Peyer's patch (tissue), 4 donors: ENCODE measurements at regions not wholly inside any gene's neighbourhood (a gene's known extent, or its start where the extent isn't known, plus 50 kb on each side); places are given as distances from the start of the nearest gene placed in this dataset.

ENCODE experiments used
- DNase-seq, 3 donors: peaks; one replicate each; pipeline ENCODE4 v3.0.0-alpha.2; 2017 to 2019
- H3K27ac ChIP-seq, 4 donors: fragments of 200-600 bp; sonication (generic); one replicate each; pipeline ENCODE4 v1.5.1; 2016 to 2019
- H3K27me3 ChIP-seq, 2 donors: fragments of 200-600 bp; sonication (generic); one replicate each; pipeline ENCODE4 v1.5.1; 2019
- H3K36me3 ChIP-seq, 3 donors: fragments of 200-600 bp; sonication (generic); one replicate each; pipeline ENCODE4 v1.5.1; 2016 to 2019
- H3K4me1 ChIP-seq, 4 donors: fragments of 200-600 bp; sonication (generic); one replicate each; pipeline ENCODE4 v1.5.1; 2016 to 2019
- H3K4me3 ChIP-seq, 4 donors: fragments of 200-600 bp; sonication (generic); 1 replicate in 3 of 4; 2 replicates in 1 of 4; pipeline ENCODE4 v1.5.1; 2016 to 2019; ENCODE audit warnings: mild to moderate bottlenecking in 1 of 4
- H3K9me3 ChIP-seq, 4 donors: fragments of 200-600 bp; sonication (generic); one replicate each; pipeline ENCODE4 v1.5.1; 2016 to 2019; ENCODE audit warnings: mild to moderate bottlenecking in 1 of 4
- POLR2A ChIP-seq, 2 donors: fragments of 450-650 bp; IDR thresholded peaks; one replicate each; pipeline ENCODE4 v1.5.1; 2017; ENCODE audit warnings: antibody characterized with exemption in 2 of 2, mild to moderate bottlenecking in 2 of 2, moderate library complexity in 2 of 2
- TF ChIP-seq, protein P1 (sequence below), 6 experiments: fragments of 450-650 bp in 4 of 6; fragments of 200-600 bp in 2 of 6; sonication (generic) in 1 of 6; IDR thresholded peaks; one replicate each; pipeline ENCODE4 v1.5.1; 2017 to 2019; ENCODE audit warnings: antibody characterized with exemption in 6 of 6, mild to moderate bottlenecking in 3 of 6, moderate library complexity in 1 of 6

GRCh38 chr10:4448030-4448429 is 378.0 kb upstream of the AKR1E2 start:
- H3K27ac ChIP-seq = no peak overlapping the region

DNA sequence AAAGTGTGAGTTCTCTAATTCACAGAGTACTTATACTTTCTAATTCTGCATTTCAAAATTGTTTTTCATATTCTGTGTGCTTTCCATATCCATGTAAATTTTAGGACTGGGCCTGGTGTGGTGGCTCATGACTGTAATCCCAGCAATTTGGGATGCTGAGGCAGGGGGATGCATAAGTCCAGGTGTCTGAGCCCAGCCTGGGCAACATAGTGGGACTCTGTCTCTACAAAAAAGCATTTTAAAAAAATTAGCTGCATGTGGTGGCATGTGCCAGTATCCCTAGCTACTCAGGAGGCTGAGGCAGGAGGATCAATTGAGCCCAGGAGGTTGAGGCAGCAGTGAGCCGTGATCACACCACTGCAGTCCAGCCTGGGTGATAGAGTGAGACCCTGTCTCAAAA is 382.6 kb upstream of the AKR1E2 start:
- no peak overlapping the region for H3K4me3 ChIP-seq
- no peaks in the 10 kb centered on the region for H3K27me3 ChIP-seq
- DNase-seq = no peak
- H3K27ac ChIP-seq = no peak overlapping the region
- TF ChIP-seq POLR2A (IDR thresholded peaks at IDR 0.05) = no peak
- TF ChIP-seq, protein P1, sequence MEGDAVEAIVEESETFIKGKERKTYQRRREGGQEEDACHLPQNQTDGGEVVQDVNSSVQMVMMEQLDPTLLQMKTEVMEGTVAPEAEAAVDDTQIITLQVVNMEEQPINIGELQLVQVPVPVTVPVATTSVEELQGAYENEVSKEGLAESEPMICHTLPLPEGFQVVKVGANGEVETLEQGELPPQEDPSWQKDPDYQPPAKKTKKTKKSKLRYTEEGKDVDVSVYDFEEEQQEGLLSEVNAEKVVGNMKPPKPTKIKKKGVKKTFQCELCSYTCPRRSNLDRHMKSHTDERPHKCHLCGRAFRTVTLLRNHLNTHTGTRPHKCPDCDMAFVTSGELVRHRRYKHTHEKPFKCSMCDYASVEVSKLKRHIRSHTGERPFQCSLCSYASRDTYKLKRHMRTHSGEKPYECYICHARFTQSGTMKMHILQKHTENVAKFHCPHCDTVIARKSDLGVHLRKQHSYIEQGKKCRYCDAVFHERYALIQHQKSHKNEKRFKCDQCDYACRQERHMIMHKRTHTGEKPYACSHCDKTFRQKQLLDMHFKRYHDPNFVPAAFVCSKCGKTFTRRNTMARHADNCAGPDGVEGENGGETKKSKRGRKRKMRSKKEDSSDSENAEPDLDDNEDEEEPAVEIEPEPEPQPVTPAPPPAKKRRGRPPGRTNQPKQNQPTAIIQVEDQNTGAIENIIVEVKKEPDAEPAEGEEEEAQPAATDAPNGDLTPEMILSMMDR (IDR thresholded peaks at IDR 0.05) = no peak
- no peaks in the 10 kb centered on the region for H3K4me1 ChIP-seq
- H3K36me3 ChIP-seq = no peaks in the 10 kb centered on the region
- no peaks in the 10 kb centered on the region for H3K9me3 ChIP-seq

More at GRCh38 chr10:4448030-4448429, 378.0 kb upstream of the AKR1E2 start:
- H3K36me3 ChIP-seq = no peaks in the 10 kb centered on the region
- no peaks in the 10 kb centered on the region for H3K9me3 ChIP-seq
- no peak overlapping the region for H3K4me3 ChIP-seq
- TF ChIP-seq, protein P1 (IDR thresholded peaks at IDR 0.05) = no peak
- TF ChIP-seq POLR2A (IDR thresholded peaks at IDR 0.05) = no peak
- no peaks in the 10 kb centered on the region for H3K27me3 ChIP-seq
- H3K4me1 ChIP-seq = no peaks in the 10 kb centered on the region
- DNase-seq = no peak

- no peaks in the 10 kb centered on the region for H3K9me3 ChIP-seq
- no peak for DNase-seq
- no peak overlapping the region for H3K4me3 ChIP-seq
- TF ChIP-seq, protein P1 (IDR thresholded peaks at IDR 0.05) = no peak
- no peak for TF ChIP-seq POLR2A (IDR thresholded peaks at IDR 0.05)
- H3K27me3 ChIP-seq = no peaks in the 10 kb centered on the region
- H3K27ac ChIP-seq = no peak overlapping the region
- no peaks in the 10 kb centered on the region for H3K36me3 ChIP-seq
- no peaks in the 10 kb centered on the region for H3K4me1 ChIP-seq
These were observed 383.7 kb upstream of the AKR1E2 start for GRCh38 chr10:4442296-4442695.

- H3K4me1 ChIP-seq = no peaks in the 10 kb centered on the region
- no peaks in the 10 kb centered on the region for H3K9me3 ChIP-seq
- DNase-seq = no peak
- H3K36me3 ChIP-seq = no peaks in the 10 kb centered on the region
- no peak overlapping the region for H3K4me3 ChIP-seq
- TF ChIP-seq, protein P1 (IDR thresholded peaks at IDR 0.05) = no peak
- no peak for TF ChIP-seq POLR2A (IDR thresholded peaks at IDR 0.05)
- no peak overlapping the region for H3K27ac ChIP-seq
- H3K27me3 ChIP-seq = no peaks in the 10 kb centered on the region
These were observed 385.7 kb upstream of the AKR1E2 start for GRCh38 chr10:4440260-4440659.

GRCh38 chr10:4437791-4438190 is 388.2 kb upstream of the AKR1E2 start:
- no peak for DNase-seq
- H3K4me3 ChIP-seq = no peak overlapping the region

More at GRCh38 chr10:4437791-4438190, 388.2 kb upstream of the AKR1E2 start:
- Histone ChIP-seq H3K27me3 (no peaks in the 10 kb centered on the region), H3K4me1 (no peaks in the 10 kb centered on the region), H3K9me3 (no peaks in the 10 kb centered on the region), H3K36me3 (no peaks in the 10 kb centered on the region), H3K27ac (no peak overlapping the region)
- TF ChIP-seq, protein P1 (IDR thresholded peaks at IDR 0.05) = no peak
- TF ChIP-seq POLR2A (IDR thresholded peaks at IDR 0.05) = no peak
